CD4-positive, CD25-positive, alpha-beta regulatory T cell (primary cell): ENCODE measurements at regions not wholly inside any gene's neighbourhood (a gene's known extent, or its start where the extent isn't known, plus 50 kb on each side); places are given as distances from the start of the nearest gene placed in this dataset.

Source experiments
- ATAC-seq, 2 donors: fragments of 150-1000 bp; cut with Tn5 transposase; one replicate each; pipeline ENCODE4 v1.10.0; 2021; ENCODE audit warnings: low read depth in 2 of 2, moderate number of reproducible peaks in 2 of 2, moderate library complexity in 1 of 2
- DNase-seq, 3 donors: peaks; one replicate each; pipeline versions ENCODE4 v3.0.0 to v3.0.0-alpha.2; 2012 to 2022; ENCODE audit warnings: mixed read lengths in 1 of 3
- H3K27ac ChIP-seq: one replicate; pipeline ENCODE4 v1.7.0; 2013; ENCODE audit warnings: mild to moderate bottlenecking, low read length; ENCODE audit not compliant: insufficient read depth, poor library complexity, severe bottlenecking
- H3K27me3 ChIP-seq: one replicate; pipeline ENCODE4 v1.7.0; 2013; ENCODE audit warnings: low read length; ENCODE audit not compliant: control insufficient read depth, insufficient read depth
- H3K36me3 ChIP-seq: one replicate; pipeline ENCODE4 v1.7.0; 2013; ENCODE audit warnings: mild to moderate bottlenecking, low read length, moderate library complexity; ENCODE audit not compliant: control insufficient read depth, insufficient read depth
- H3K4me1 ChIP-seq: 2 replicates; pipeline ENCODE4 v1.7.0; 2013; ENCODE audit warnings: mild to moderate bottlenecking, low read length; ENCODE audit not compliant: insufficient read depth, control insufficient read depth, poor library complexity, severe bottlenecking
- H3K4me3 ChIP-seq: one replicate; pipeline ENCODE4 v1.7.0; 2013; ENCODE audit warnings: low read depth, mild to moderate bottlenecking, low read length, moderate library complexity
- H3K9me3 ChIP-seq, 2 experiments: 1 replicate in 1 of 2; 2 replicates in 1 of 2; pipeline ENCODE4 v1.7.0; 2013; ENCODE audit warnings: low read length in 2 of 2, mild to moderate bottlenecking in 1 of 2, moderate library complexity in 1 of 2; ENCODE audit not compliant: control insufficient read depth in 2 of 2
- H3K27ac Mint-ChIP-seq, 3 donors: one replicate each; pipeline ENCODE4 v1.8.0; 2020 to 2022; ENCODE audit warnings: mild to moderate bottlenecking in 3 of 3, mixed read lengths in 3 of 3, moderate library complexity in 2 of 3
- H3K27me3 Mint-ChIP-seq: one replicate; pipeline ENCODE4 v1.8.0; 2022; ENCODE audit warnings: mild to moderate bottlenecking, mixed read lengths
- H3K36me3 Mint-ChIP-seq: one replicate; pipeline ENCODE4 v1.8.0; 2020; ENCODE audit warnings: mixed read lengths
- H3K4me1 Mint-ChIP-seq, 4 donors: one replicate each; pipeline ENCODE4 v1.8.0; 2020 to 2022; ENCODE audit warnings: mixed read lengths in 4 of 4, mild to moderate bottlenecking in 1 of 4
- H3K4me3 Mint-ChIP-seq, 4 donors: one replicate each; pipeline ENCODE4 v1.8.0; 2020 to 2022; ENCODE audit warnings: mild to moderate bottlenecking in 4 of 4, mixed read lengths in 4 of 4, moderate library complexity in 3 of 4
- H3K9me3 Mint-ChIP-seq, 7 donors: one replicate each; pipeline ENCODE4 v1.8.0; 2020 to 2022; ENCODE audit warnings: mixed read lengths in 7 of 7, mild to moderate bottlenecking in 3 of 7, moderate library complexity in 2 of 7

- H3K27me3 Mint-ChIP-seq: peaks cover 4% of the 10 kb centered on the region
- Histone ChIP-seq H3K4me3 (no peak overlapping the region), H3K36me3 (no peaks in the 10 kb centered on the region), H3K9me3 (no peaks in the 10 kb centered on the region), H3K4me1 (no peaks in the 10 kb centered on the region), H3K27ac (no peak overlapping the region), H3K27me3 (peaks cover 2% of the 10 kb centered on the region)
- H3K4me1 Mint-ChIP-seq: peaks cover 0 to 2% (median 0%) of the 10 kb centered on the region in 4 donors
- DNase-seq (no peak), ATAC-seq (no peak)
- H3K9me3 Mint-ChIP-seq: peaks cover 0 to 2% (median 0%) of the 10 kb centered on the region in 7 donors
- H3K4me3 Mint-ChIP-seq: no peak overlapping the region
- no peak overlapping the region for H3K27ac Mint-ChIP-seq
- no peaks in the 10 kb centered on the region for H3K36me3 Mint-ChIP-seq
These were observed 109.6 kb downstream of the WDR11 start for GRCh38 chr10:120960725-120961124.

DNA sequence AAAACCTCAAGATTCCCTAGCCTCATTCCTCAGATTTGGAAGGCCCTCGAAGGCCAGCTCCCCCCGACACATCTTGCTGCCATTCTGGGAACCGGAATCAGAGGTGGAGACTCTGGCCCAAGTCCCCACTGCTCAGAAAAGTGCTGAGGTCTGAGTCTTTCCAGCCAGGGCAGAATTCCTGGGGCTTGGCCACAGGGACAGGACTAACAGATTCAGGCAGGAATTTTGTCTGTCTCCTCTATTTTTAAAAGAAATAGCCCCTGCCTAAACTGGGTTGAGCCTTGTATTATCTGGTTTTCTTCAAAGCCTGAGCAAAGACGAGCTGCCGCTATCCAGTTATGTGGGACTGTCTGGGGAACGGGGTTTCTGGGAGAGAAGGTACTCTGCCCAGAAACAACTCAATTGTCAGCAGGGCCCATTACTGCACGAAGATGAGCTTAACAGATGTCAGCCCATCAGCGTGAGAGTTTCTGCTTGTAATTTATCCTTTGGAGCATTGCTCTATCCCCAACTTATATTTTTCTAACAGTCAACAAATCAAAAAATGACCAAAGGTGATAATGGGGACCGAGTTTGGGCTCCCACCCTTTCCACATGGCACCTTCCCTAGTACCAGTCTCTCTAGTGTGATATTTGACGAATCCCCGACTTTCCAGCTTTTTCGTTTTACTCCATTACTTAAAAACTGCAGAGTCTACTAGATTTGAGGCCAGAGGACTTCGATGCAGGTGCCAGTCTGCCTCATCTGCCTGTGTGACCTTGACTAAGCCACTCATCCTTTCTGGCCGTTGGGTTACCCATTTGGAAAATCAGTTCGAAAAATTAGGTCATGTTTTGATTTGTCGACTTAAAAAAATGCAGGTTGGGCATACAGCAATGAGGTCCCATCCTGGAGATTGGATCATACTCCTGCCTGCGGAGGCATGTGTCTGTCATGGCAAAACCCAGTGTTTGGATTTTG, 110.9 kb downstream of the WDR11 start:
- no peaks in the 10 kb centered on the region for H3K4me1 ChIP-seq

GRCh38 chr10:120962756-120963593, 111.8 kb downstream of the WDR11 start:
- H3K27me3 ChIP-seq: peaks cover 2% of the 10 kb centered on the region
- no peaks in the 10 kb centered on the region for H3K9me3 Mint-ChIP-seq
- no peaks in the 10 kb centered on the region for H3K36me3 ChIP-seq
- H3K4me3 Mint-ChIP-seq: no peak overlapping the region
- H3K27ac Mint-ChIP-seq: no peak overlapping the region
- H3K4me1 ChIP-seq: no peaks in the 10 kb centered on the region
- no peak overlapping the region for H3K4me3 ChIP-seq
- no peak overlapping the region for H3K27ac ChIP-seq
- H3K9me3 ChIP-seq: no peaks in the 10 kb centered on the region
- no peaks in the 10 kb centered on the region for H3K36me3 Mint-ChIP-seq
- H3K27me3 Mint-ChIP-seq: peaks cover under 1% of the 10 kb centered on the region
- ATAC-seq: no peak
- H3K4me1 Mint-ChIP-seq: peaks cover 0 to 2% (median 0%) of the 10 kb centered on the region in 4 donors
- DNase-seq: no peak

More for the DNA sequence above, 110.9 kb downstream of the WDR11 start:
- Mint-ChIP-seq H3K36me3 (no peaks in the 10 kb centered on the region), H3K4me1 (peaks cover 0 to 2% (median 0%) of the 10 kb centered on the region in 4 donors), H3K27me3 (peaks cover 4% of the 10 kb centered on the region), H3K9me3 (peaks cover 0 to 1% (median 0%) of the 10 kb centered on the region in 7 donors), H3K27ac (no peak overlapping the region), H3K4me3 (no peak overlapping the region)
- no peak for ATAC-seq
- DNase-seq: no peak
- Histone ChIP-seq H3K36me3 (no peaks in the 10 kb centered on the region), H3K4me3 (no peak overlapping the region), H3K9me3 (no peaks in the 10 kb centered on the region), H3K27ac (no peak overlapping the region), H3K27me3 (peaks cover 2% of the 10 kb centered on the region)

- H3K27ac Mint-ChIP-seq: no peak overlapping the region
- ATAC-seq: no peak
- no peaks in the 10 kb centered on the region for H3K27me3 Mint-ChIP-seq
- no peak overlapping the region for H3K4me3 Mint-ChIP-seq
- H3K4me3 ChIP-seq: no peak overlapping the region
- H3K36me3 Mint-ChIP-seq: no peaks in the 10 kb centered on the region
- H3K36me3 ChIP-seq: no peaks in the 10 kb centered on the region
- no peak for DNase-seq
- H3K27me3 ChIP-seq: peaks cover 2% of the 10 kb centered on the region
- H3K27ac ChIP-seq: no peak overlapping the region
- peaks cover 0 to 2% (median 0%) of the 10 kb centered on the region in 4 donors for H3K4me1 Mint-ChIP-seq
- H3K9me3 ChIP-seq: no peaks in the 10 kb centered on the region
- H3K4me1 ChIP-seq: no peaks in the 10 kb centered on the region
- H3K9me3 Mint-ChIP-seq: peaks cover 0 to under 1% (median 0%) of the 10 kb centered on the region in 7 donors
These were observed 112.5 kb downstream of the WDR11 start for GRCh38 chr10:120963594-120964220.

DNA sequence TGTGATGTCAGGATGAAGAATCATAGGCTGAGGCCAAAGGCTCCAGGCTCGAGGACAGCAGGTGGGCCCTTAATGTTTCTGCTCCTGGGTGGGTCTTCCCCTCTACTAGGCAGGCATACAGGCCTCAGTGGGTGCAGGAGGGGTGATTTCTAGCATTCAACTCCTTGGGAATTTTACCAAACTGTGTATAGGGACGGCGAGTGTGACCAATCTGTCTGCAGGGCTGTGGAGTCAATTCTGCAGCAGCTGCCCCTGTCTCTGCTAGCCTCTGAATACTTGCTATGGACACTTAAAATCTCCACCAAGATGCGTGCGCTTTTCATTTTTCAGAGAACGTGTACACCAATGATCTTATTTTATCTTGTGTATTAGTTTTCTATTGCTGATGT, 115.5 kb downstream of the WDR11 start:
- H3K36me3 Mint-ChIP-seq: no peaks in the 10 kb centered on the region

GRCh38 chr10:120969219-120969645, 118.1 kb downstream of the WDR11 start:
- Histone ChIP-seq H3K9me3 (no peaks in the 10 kb centered on the region), H3K27me3 (peaks cover 3% of the 10 kb centered on the region), H3K27ac (no peak overlapping the region), H3K36me3 (no peaks in the 10 kb centered on the region), H3K4me3 (no peak overlapping the region), H3K4me1 (no peaks in the 10 kb centered on the region)
- Mint-ChIP-seq H3K27me3 (peaks cover 7% of the 10 kb centered on the region), H3K36me3 (no peaks in the 10 kb centered on the region), H3K9me3 (peaks cover 0 to 7% (median 2%) of the 10 kb centered on the region in 7 donors), H3K4me3 (no peak overlapping the region), H3K4me1 (no peaks in the 10 kb centered on the region), H3K27ac (no peak overlapping the region)
- DNase-seq (no peak), ATAC-seq (no peak)

More for the DNA sequence above, 115.5 kb downstream of the WDR11 start:
- Histone ChIP-seq H3K36me3 (no peaks in the 10 kb centered on the region), H3K9me3 (no peaks in the 10 kb centered on the region), H3K4me1 (no peaks in the 10 kb centered on the region), H3K27ac (no peak overlapping the region), H3K4me3 (no peak overlapping the region), H3K27me3 (peaks cover 3% of the 10 kb centered on the region)
- ATAC-seq: no peak
- H3K9me3 Mint-ChIP-seq: peaks cover 0 to 7% (median 1%) of the 10 kb centered on the region in 7 donors
- no peak overlapping the region for H3K27ac Mint-ChIP-seq
- no peak for DNase-seq
- H3K4me3 Mint-ChIP-seq: no peak overlapping the region
- peaks cover 0 to 2% (median 0%) of the 10 kb centered on the region in 4 donors for H3K4me1 Mint-ChIP-seq
- peaks cover 7% of the 10 kb centered on the region for H3K27me3 Mint-ChIP-seq
